ENCODE measurements at regions not wholly inside any gene's neighbourhood (a gene's known extent, or its start where the extent isn't known, plus 50 kb on each side); places are given as distances from the start of the nearest gene placed in this dataset.
"Not testable (repeated sequence)": the region's sequence is repeated elsewhere in the genome, so short reads cannot be mapped to it uniquely, and the experiment has no call there.

DNA sequence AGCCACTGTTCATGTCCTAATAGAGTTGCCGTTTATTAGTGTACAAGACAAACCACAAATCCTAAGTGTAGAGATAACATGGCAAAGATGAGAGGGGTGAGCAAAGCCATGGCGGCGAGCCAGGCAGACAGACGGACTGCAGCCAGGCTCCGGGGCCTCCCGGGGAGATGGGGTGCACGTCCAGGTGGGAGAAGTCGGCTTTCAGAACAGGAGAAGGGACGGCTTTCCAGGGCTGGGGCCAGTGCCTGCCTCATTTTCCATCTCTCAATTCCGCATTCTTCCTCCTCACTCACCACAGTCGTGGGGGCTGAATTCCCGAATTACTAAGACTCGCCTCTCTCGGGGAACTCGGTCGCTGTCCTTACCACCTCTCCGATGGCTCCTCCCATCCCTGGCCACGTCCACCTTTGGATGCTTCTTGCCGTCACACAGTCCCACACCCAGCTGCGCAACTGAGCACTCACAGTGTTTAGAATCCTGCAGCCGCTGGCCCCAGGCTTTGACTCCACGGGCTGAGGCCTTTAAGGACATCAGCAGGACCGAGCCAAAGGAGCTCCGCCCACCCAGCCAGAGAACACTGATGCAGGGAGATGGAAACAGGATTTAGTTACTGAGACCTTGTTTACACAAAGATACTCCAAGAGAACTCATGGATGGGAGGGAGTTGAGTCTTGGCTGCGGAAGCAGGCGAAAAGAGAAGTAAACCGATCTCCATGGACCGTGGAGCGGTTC lies 59.7 kb downstream of the RNF112 start:
- DNase-seq: peak in 3 of 7 donors; percentile 30 to 73 (median 39)
- peak overlapping the region in 1 of 5 donors; percentile 64 for H3K27ac ChIP-seq
- TF ChIP-seq, protein P1, sequence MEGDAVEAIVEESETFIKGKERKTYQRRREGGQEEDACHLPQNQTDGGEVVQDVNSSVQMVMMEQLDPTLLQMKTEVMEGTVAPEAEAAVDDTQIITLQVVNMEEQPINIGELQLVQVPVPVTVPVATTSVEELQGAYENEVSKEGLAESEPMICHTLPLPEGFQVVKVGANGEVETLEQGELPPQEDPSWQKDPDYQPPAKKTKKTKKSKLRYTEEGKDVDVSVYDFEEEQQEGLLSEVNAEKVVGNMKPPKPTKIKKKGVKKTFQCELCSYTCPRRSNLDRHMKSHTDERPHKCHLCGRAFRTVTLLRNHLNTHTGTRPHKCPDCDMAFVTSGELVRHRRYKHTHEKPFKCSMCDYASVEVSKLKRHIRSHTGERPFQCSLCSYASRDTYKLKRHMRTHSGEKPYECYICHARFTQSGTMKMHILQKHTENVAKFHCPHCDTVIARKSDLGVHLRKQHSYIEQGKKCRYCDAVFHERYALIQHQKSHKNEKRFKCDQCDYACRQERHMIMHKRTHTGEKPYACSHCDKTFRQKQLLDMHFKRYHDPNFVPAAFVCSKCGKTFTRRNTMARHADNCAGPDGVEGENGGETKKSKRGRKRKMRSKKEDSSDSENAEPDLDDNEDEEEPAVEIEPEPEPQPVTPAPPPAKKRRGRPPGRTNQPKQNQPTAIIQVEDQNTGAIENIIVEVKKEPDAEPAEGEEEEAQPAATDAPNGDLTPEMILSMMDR (IDR thresholded peaks at IDR 0.05): no peak
- no peak for TF ChIP-seq POLR2A (IDR thresholded peaks at IDR 0.05)
- no peaks in the 10 kb centered on the region for H3K27me3 ChIP-seq
- no peaks in the 10 kb centered on the region for H3K9me3 ChIP-seq (replicated peaks in 1 of 3)
- H3K36me3 ChIP-seq (replicated peaks in 1 of 2): no peaks in the 10 kb centered on the region
- H3K4me1 ChIP-seq (replicated peaks in 1 of 2): no peaks in the 10 kb centered on the region
- intact Hi-C loops (cut with DNase I): no loop called here
- WGBS, 4 donors: 49 to 67% (median 57%) methylated on average over 29 of the region's 29 CpGs
- H3K4me3 ChIP-seq: no peak overlapping the region

DNA sequence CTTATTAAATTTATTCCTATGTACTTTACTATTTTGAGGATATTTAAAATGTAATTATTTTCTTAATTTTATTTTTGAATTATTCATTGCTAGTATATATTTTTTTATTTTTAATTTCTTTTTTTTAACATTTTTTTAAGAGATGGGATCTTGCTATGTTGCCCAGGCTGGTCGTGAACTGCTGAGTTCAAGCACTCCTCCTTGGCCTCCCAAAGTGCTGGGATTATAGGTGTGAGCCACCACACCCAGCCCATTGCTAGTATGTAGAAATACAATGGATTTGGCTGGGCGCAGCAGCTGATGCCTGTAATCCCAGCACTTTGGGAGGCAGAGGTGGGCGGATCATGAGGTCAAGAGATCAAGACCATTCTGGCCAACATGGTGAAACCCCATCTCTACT lies 59.2 kb upstream of the SLC47A1 start:
- H3K9me3 ChIP-seq (replicated peaks in 1 of 3); intact Hi-C loops (cut with DNase I); H3K4me3 ChIP-seq; H3K27me3 ChIP-seq; H3K27ac ChIP-seq; DNase-seq; H3K4me1 ChIP-seq (replicated peaks in 1 of 2); H3K36me3 ChIP-seq (replicated peaks in 1 of 2): not testable (repeated sequence)
- WGBS, 4 donors: 85 to 93% (median 93%) methylated on average over 3 of the region's 3 CpGs

DNA sequence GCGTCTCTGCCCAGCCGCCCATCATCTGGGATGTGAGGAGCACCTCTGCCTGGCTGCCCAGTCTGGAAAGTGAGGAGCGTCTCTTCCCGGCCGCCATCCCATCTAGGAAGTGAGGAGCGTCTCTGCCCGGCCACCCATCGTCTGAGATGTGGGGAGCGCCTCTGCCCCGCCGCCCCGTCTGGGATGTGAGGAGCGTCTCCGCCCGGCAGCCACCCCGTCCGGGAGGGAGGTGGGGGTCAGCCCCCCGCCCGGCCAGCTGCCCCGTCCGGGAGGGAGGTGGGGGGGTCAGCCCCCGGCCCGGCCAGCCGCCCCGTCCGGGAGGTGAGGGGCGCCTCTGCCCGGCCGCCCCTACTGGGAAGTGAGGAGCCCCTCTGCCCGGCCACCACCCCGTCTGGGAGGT lies 57.9 kb upstream of the SLC47A1 start:
- intact Hi-C loops (cut with DNase I); H3K36me3 ChIP-seq (replicated peaks in 1 of 2); H3K4me3 ChIP-seq; H3K27me3 ChIP-seq; DNase-seq; H3K9me3 ChIP-seq (replicated peaks in 1 of 3); H3K27ac ChIP-seq; H3K4me1 ChIP-seq (replicated peaks in 1 of 2): not testable (repeated sequence)
- 79 to 96% (median 90%) methylated on average over 5 to 27 of the region's 31 CpGs for WGBS, 4 donors

DNA sequence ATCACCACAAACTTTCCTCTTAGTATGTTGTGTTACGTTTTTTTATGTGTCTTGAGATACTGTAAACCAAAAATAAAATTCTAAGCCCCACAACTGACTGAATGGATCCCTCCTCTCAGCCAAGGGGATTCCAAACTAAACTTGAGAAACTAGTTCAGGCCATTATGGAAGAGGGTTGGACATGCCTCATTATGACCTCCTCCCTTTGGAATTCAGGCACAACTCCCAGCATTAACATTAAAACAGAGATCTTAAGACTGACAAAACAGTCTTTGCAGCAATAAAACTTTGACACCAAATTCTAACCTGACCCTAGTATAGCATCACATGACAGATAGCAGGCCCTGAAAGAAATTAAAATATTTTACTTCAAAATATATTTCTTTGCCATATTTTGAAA lies 51.1 kb upstream of the SLC47A1 start:
- H3K9me3 ChIP-seq (replicated peaks in 1 of 3): no peaks in the 10 kb centered on the region
- H3K27ac ChIP-seq: peak overlapping the region in 1 of 5 donors; percentile 3
- no peak overlapping the region for H3K4me3 ChIP-seq
- no peaks in the 10 kb centered on the region for H3K36me3 ChIP-seq (replicated peaks in 1 of 2)
- TF ChIP-seq, protein P1 (IDR thresholded peaks at IDR 0.05): no peak
- TF ChIP-seq POLR2A (IDR thresholded peaks at IDR 0.05): no peak
- peaks cover 5 to 6% of the 10 kb centered on the region in 2 donors for H3K4me1 ChIP-seq (replicated peaks in 1 of 2)
- no peaks in the 10 kb centered on the region for H3K27me3 ChIP-seq
- WGBS, 4 donors: 60 to 80% (median 73%) methylated on average over 1 of the region's 1 CpG
- no peak for DNase-seq
- intact Hi-C loops (cut with DNase I): no loop called here
